ENCODE measurements at regions not wholly inside any gene's neighbourhood (a gene's known extent, or its start where the extent isn't known, plus 50 kb on each side); places are given as distances from the start of the nearest gene placed in this dataset.

GRCh38 chr4:65960751-65961150 lies 290.5 kb upstream of the EPHA5 start:
- no peak for TF ChIP-seq CTCF (IDR thresholded peaks at IDR 0.05)
- Histone ChIP-seq H3K36me3 (no peaks in the 10 kb centered on the region), H3K27me3 (no peaks in the 10 kb centered on the region), H3K4me3 (no peak overlapping the region), H3K4me1 (no peaks in the 10 kb centered on the region), H3K9me3 (no peaks in the 10 kb centered on the region), H3K27ac (no peak overlapping the region)
- DNase-seq, result no peak
- intact Hi-C loops (cut with DNase I; ENCODE audit: low total_unique reads), result no loop called here

GRCh38 chr4:65954416-65954815 lies 284.1 kb upstream of the EPHA5 start:
- no peak overlapping the region for H3K4me3 ChIP-seq
- DNase-seq, result no peak
- H3K27ac ChIP-seq, result no peak overlapping the region
- no peaks in the 10 kb centered on the region for H3K9me3 ChIP-seq
- no peak for TF ChIP-seq CTCF (IDR thresholded peaks at IDR 0.05)
- H3K27me3 ChIP-seq, result no peaks in the 10 kb centered on the region
- intact Hi-C loops (cut with DNase I; ENCODE audit: low total_unique reads), result no loop called here
- H3K4me1 ChIP-seq, result no peaks in the 10 kb centered on the region
- H3K36me3 ChIP-seq, result no peaks in the 10 kb centered on the region

- H3K4me3 ChIP-seq, result no peak overlapping the region
Measured at GRCh38 chr4:65951177-65951576, 280.9 kb upstream of the EPHA5 start.

GRCh38 chr4:65943076-65943475 lies 272.8 kb upstream of the EPHA5 start:
- no peak for TF ChIP-seq CTCF (IDR thresholded peaks at IDR 0.05)
- H3K27me3 ChIP-seq, result no peaks in the 10 kb centered on the region
- intact Hi-C loops (cut with DNase I; ENCODE audit: low total_unique reads), result no loop called here
- H3K4me3 ChIP-seq, result no peak overlapping the region
- H3K4me1 ChIP-seq, result no peaks in the 10 kb centered on the region
- H3K9me3 ChIP-seq, result no peaks in the 10 kb centered on the region
- DNase-seq, result no peak
- no peaks in the 10 kb centered on the region for H3K36me3 ChIP-seq
- no peak overlapping the region for H3K27ac ChIP-seq

More at GRCh38 chr4:65951177-65951576, 280.9 kb upstream of the EPHA5 start:
- Histone ChIP-seq H3K9me3 (no peaks in the 10 kb centered on the region), H3K4me1 (no peaks in the 10 kb centered on the region), H3K27ac (no peak overlapping the region), H3K36me3 (no peaks in the 10 kb centered on the region), H3K27me3 (no peaks in the 10 kb centered on the region)
- intact Hi-C loops (cut with DNase I; ENCODE audit: low total_unique reads), result no loop called here
- no peak for DNase-seq
- TF ChIP-seq CTCF (IDR thresholded peaks at IDR 0.05), result no peak

GRCh38 chr4:65924843-65925242 lies 254.6 kb upstream of the EPHA5 start:
- Histone ChIP-seq H3K4me1 (no peaks in the 10 kb centered on the region), H3K4me3 (no peak overlapping the region), H3K9me3 (no peaks in the 10 kb centered on the region), H3K27ac (no peak overlapping the region), H3K36me3 (no peaks in the 10 kb centered on the region), H3K27me3 (no peaks in the 10 kb centered on the region)
- no peak for TF ChIP-seq CTCF (IDR thresholded peaks at IDR 0.05)
- intact Hi-C loops (cut with DNase I; ENCODE audit: low total_unique reads), result no loop called here
- no peak for DNase-seq

- intact Hi-C loops (cut with DNase I; ENCODE audit: low total_unique reads), result no loop called here
- Histone ChIP-seq H3K27me3 (no peaks in the 10 kb centered on the region), H3K36me3 (no peaks in the 10 kb centered on the region), H3K4me1 (no peaks in the 10 kb centered on the region), H3K4me3 (no peak overlapping the region), H3K27ac (no peak overlapping the region), H3K9me3 (no peaks in the 10 kb centered on the region)
- DNase-seq, result no peak
- TF ChIP-seq CTCF (IDR thresholded peaks at IDR 0.05), result no peak
Measured at GRCh38 chr4:65923616-65924015, 253.3 kb upstream of the EPHA5 start.
